Mesendoderm (in vitro differentiated cells): ENCODE measurements at regions not wholly inside any gene's neighbourhood (a gene's known extent, or its start where the extent isn't known, plus 50 kb on each side); places are given as distances from the start of the nearest gene placed in this dataset.

ENCODE experiments used
- DNase-seq: peaks from one replicate; pipeline ENCODE4 v3.0.0; 2013
- H2AK5ac ChIP-seq: 2 replicates; pipeline ENCODE4 v1.6.1; 2013; ENCODE audit warnings: low read length, inconsistent platforms
- H2BK120ac ChIP-seq: 2 replicates; pipeline ENCODE4 v1.6.1; 2013; ENCODE audit warnings: low read depth, mild to moderate bottlenecking, low read length, moderate library complexity, mixed read lengths
- H2BK15ac ChIP-seq: replicated peaks from 2 replicates; pipeline ENCODE4 v1.6.1; 2013; ENCODE audit warnings: low read depth, mild to moderate bottlenecking, moderate library complexity
- H2BK5ac ChIP-seq: 2 replicates; pipeline ENCODE4 v1.6.1; 2013; ENCODE audit warnings: low read length, inconsistent platforms
- H3K18ac ChIP-seq: 2 replicates; pipeline ENCODE4 v1.6.1; 2013; ENCODE audit warnings: mild to moderate bottlenecking, low read length, mixed read lengths
- H3K23ac ChIP-seq: one replicate; pipeline ENCODE4 v1.6.1; 2013; ENCODE audit warnings: low read length
- H3K27ac ChIP-seq: 2 replicates; pipeline ENCODE4 v1.5.1; 2013; ENCODE audit warnings: low read depth, mild to moderate bottlenecking, inconsistent platforms, low read length, moderate library complexity
- H3K27me3 ChIP-seq: 2 replicates; pipeline ENCODE4 v1.6.1; 2013; ENCODE audit warnings: low read length, control low read depth, mild to moderate bottlenecking, inconsistent platforms; ENCODE audit not compliant: insufficient read depth, poor library complexity
- H3K36me3 ChIP-seq: 2 replicates; pipeline ENCODE4 v1.6.1; 2013; ENCODE audit warnings: low read length, inconsistent platforms; ENCODE audit not compliant: control insufficient read depth, insufficient read depth
- H3K4ac ChIP-seq: one replicate; pipeline ENCODE4 v1.6.1; 2013; ENCODE audit warnings: low read depth, mild to moderate bottlenecking, low read length, moderate library complexity
- H3K4me1 ChIP-seq: 2 replicates; pipeline ENCODE4 v1.6.1; 2013; ENCODE audit warnings: low read depth, low read length, inconsistent platforms; ENCODE audit not compliant: control insufficient read depth
- H3K4me2 ChIP-seq: 2 replicates; pipeline ENCODE4 v1.6.1; 2013; ENCODE audit warnings: low read length
- H3K4me3 ChIP-seq: 2 replicates; pipeline ENCODE4 v1.5.1; 2013; ENCODE audit warnings: mild to moderate bottlenecking, low read length
- H3K56ac ChIP-seq: one replicate; pipeline ENCODE4 v1.6.1; 2013; ENCODE audit warnings: low read length
- H3K79me1 ChIP-seq: 2 replicates; pipeline ENCODE4 v1.6.1; 2013; ENCODE audit warnings: low read length, inconsistent platforms
- H3K79me2 ChIP-seq: 2 replicates; pipeline ENCODE4 v1.6.1; 2013; ENCODE audit warnings: mild to moderate bottlenecking, low read length; ENCODE audit not compliant: control insufficient read depth, insufficient read depth
- H3K9ac ChIP-seq: 2 replicates; pipeline ENCODE4 v1.6.1; 2013; ENCODE audit warnings: low read length, inconsistent platforms
- H4K5ac ChIP-seq: one replicate; pipeline ENCODE4 v1.6.1; 2013; ENCODE audit warnings: low read length
- H4K8ac ChIP-seq: one replicate; pipeline ENCODE4 v1.6.1; 2013; ENCODE audit warnings: low read depth, mild to moderate bottlenecking, control low read depth, low read length, moderate library complexity
- WGBS: extraction: QIAGEN DNeasy Blood & Tissue Kit; methylation state at CpG from one replicate; pipeline ENCODE4 v1.1.7; 2013; ENCODE audit warnings: low lambda C conversion rate, missing lambda C conversion rate; ENCODE audit not compliant: insufficient coverage; ENCODE audit errors: extremely low coverage; 5-methylcytosine and 5-hydroxymethylcytosine counted together

- Histone ChIP-seq H3K56ac (no peak overlapping the region), H3K27me3 (no peaks in the 10 kb centered on the region), H3K79me1 (no peaks in the 10 kb centered on the region), H2BK120ac (no peak overlapping the region), H3K79me2 (no peaks in the 10 kb centered on the region), H3K9ac (no peak overlapping the region), H3K18ac (no peak overlapping the region), H3K27ac (no peak overlapping the region), H3K23ac (peak overlapping the region; percentile 69), H2BK15ac (no peak overlapping the region), H3K4me1 (peaks cover 3% of the 10 kb centered on the region), H4K8ac (no peak overlapping the region), H3K4me2 (no peak overlapping the region), H2BK5ac (no peak overlapping the region), H3K4me3 (no peak overlapping the region), H3K4ac (no peak overlapping the region), H3K36me3 (no peaks in the 10 kb centered on the region), H2AK5ac (no peak overlapping the region), H4K5ac (no peak overlapping the region)
- no peak for DNase-seq
- no CpG with 5 or more reads among the region's 11 CpGs for WGBS
These were observed 647.8 kb downstream of the INHBA start for GRCh38 chr7:41054960-41055661.

- Histone ChIP-seq H4K8ac (no peak overlapping the region), H3K4me3 (no peak overlapping the region), H4K5ac (no peak overlapping the region), H3K36me3 (no peaks in the 10 kb centered on the region), H3K18ac (no peak overlapping the region), H3K23ac (no peak overlapping the region), H2BK5ac (no peak overlapping the region), H3K79me2 (no peaks in the 10 kb centered on the region), H3K4me1 (peaks cover 3% of the 10 kb centered on the region), H3K79me1 (no peaks in the 10 kb centered on the region), H3K4ac (no peak overlapping the region), H2BK15ac (no peak overlapping the region), H3K4me2 (no peak overlapping the region), H3K56ac (no peak overlapping the region), H2BK120ac (no peak overlapping the region), H3K27ac (no peak overlapping the region), H3K27me3 (no peaks in the 10 kb centered on the region), H2AK5ac (no peak overlapping the region), H3K9ac (no peak overlapping the region)
- WGBS: no CpG with 5 or more reads among the region's 2 CpGs
- DNase-seq: no peak
These were observed 649.1 kb downstream of the INHBA start for GRCh38 chr7:41053820-41054219.

GRCh38 chr7:41052736-41053135, 650.2 kb downstream of the INHBA start:
- Histone ChIP-seq H4K5ac (no peak overlapping the region), H3K23ac (no peak overlapping the region), H3K4me1 (peaks cover 3% of the 10 kb centered on the region), H4K8ac (no peak overlapping the region), H2BK5ac (no peak overlapping the region), H3K27ac (no peak overlapping the region), H3K4ac (no peak overlapping the region), H2BK120ac (no peak overlapping the region), H3K27me3 (no peaks in the 10 kb centered on the region), H2BK15ac (no peak overlapping the region), H3K18ac (no peak overlapping the region), H3K4me2 (no peak overlapping the region), H3K9ac (no peak overlapping the region), H3K79me2 (no peaks in the 10 kb centered on the region), H3K4me3 (no peak overlapping the region), H3K56ac (no peak overlapping the region), H3K36me3 (no peaks in the 10 kb centered on the region), H3K79me1 (no peaks in the 10 kb centered on the region), H2AK5ac (no peak overlapping the region)
- DNase-seq: peak; percentile 86
- no CpG with 5 or more reads among the region's 6 CpGs for WGBS

GRCh38 chr7:41052201-41052600, 650.7 kb downstream of the INHBA start:
- Histone ChIP-seq H3K79me2 (no peaks in the 10 kb centered on the region), H3K4me1 (peaks cover 3% of the 10 kb centered on the region), H3K4me3 (no peak overlapping the region), H3K27me3 (no peaks in the 10 kb centered on the region), H4K8ac (no peak overlapping the region), H3K4me2 (no peak overlapping the region), H3K36me3 (no peaks in the 10 kb centered on the region), H4K5ac (no peak overlapping the region), H2AK5ac (no peak overlapping the region), H2BK120ac (no peak overlapping the region), H2BK5ac (no peak overlapping the region), H3K79me1 (no peaks in the 10 kb centered on the region), H3K56ac (no peak overlapping the region), H3K9ac (no peak overlapping the region), H3K18ac (no peak overlapping the region), H3K27ac (no peak overlapping the region), H2BK15ac (no peak overlapping the region), H3K4ac (no peak overlapping the region), H3K23ac (no peak overlapping the region)
- DNase-seq: no peak
- WGBS: no CpG with 5 or more reads among the region's 3 CpGs

- Histone ChIP-seq H3K23ac (no peak overlapping the region), H3K79me1 (no peaks in the 10 kb centered on the region), H2AK5ac (no peak overlapping the region), H2BK120ac (no peak overlapping the region), H2BK5ac (no peak overlapping the region), H3K4me3 (no peak overlapping the region), H3K4me2 (no peak overlapping the region), H3K4ac (no peak overlapping the region), H3K9ac (no peak overlapping the region), H3K18ac (no peak overlapping the region), H4K5ac (no peak overlapping the region), H2BK15ac (no peak overlapping the region), H3K27me3 (no peaks in the 10 kb centered on the region), H3K4me1 (peaks cover 3% of the 10 kb centered on the region), H3K79me2 (no peaks in the 10 kb centered on the region), H4K8ac (no peak overlapping the region), H3K56ac (no peak overlapping the region), H3K27ac (no peak overlapping the region), H3K36me3 (no peaks in the 10 kb centered on the region)
- WGBS: no CpG with 5 or more reads among the region's 10 CpGs
- DNase-seq: no peak
These were observed 651.4 kb downstream of the INHBA start for GRCh38 chr7:41051535-41051934.

- Histone ChIP-seq H2BK15ac (no peak overlapping the region), H4K8ac (no peak overlapping the region)
These were observed 651.8 kb downstream of the INHBA start for GRCh38 chr7:41051062-41051461.

More at GRCh38 chr7:41051062-41051461, 651.8 kb downstream of the INHBA start:
- H3K23ac ChIP-seq: no peak overlapping the region
- no peak overlapping the region for H4K5ac ChIP-seq
- H3K36me3 ChIP-seq: no peaks in the 10 kb centered on the region
- DNase-seq: no peak
- H3K79me1 ChIP-seq: no peaks in the 10 kb centered on the region
- no peak overlapping the region for H3K9ac ChIP-seq
- no peaks in the 10 kb centered on the region for H3K27me3 ChIP-seq
- WGBS: 100% methylated on average over 1 of the region's 6 CpGs
- H2AK5ac ChIP-seq: no peak overlapping the region
- H3K4me2 ChIP-seq: no peak overlapping the region
- H3K56ac ChIP-seq: no peak overlapping the region
- H2BK120ac ChIP-seq: no peak overlapping the region
- H3K18ac ChIP-seq: no peak overlapping the region
- no peaks in the 10 kb centered on the region for H3K79me2 ChIP-seq
- peaks cover 3% of the 10 kb centered on the region for H3K4me1 ChIP-seq
- H3K4me3 ChIP-seq: no peak overlapping the region
- no peak overlapping the region for H2BK5ac ChIP-seq
- no peak overlapping the region for H3K27ac ChIP-seq
- no peak overlapping the region for H3K4ac ChIP-seq
